Nephron (organoid): ENCODE measurements at regions not wholly inside any gene's neighbourhood (a gene's known extent, or its start where the extent isn't known, plus 50 kb on each side); places are given as distances from the start of the nearest gene placed in this dataset.

ENCODE experiments used
- H3K27ac Mint-ChIP-seq, 3 experiments: 2 replicates each; pipeline ENCODE4 v1.8.0; 2020; ENCODE audit warnings: mixed read lengths in 3 of 3, mild to moderate bottlenecking in 2 of 3, moderate library complexity in 1 of 3
- H3K27me3 Mint-ChIP-seq: 2 replicates; pipeline ENCODE4 v1.8.0; 2021; ENCODE audit warnings: low read depth, mild to moderate bottlenecking, moderate library complexity, mixed read lengths
- H3K36me3 Mint-ChIP-seq: 2 replicates; pipeline ENCODE4 v1.8.0; 2020; ENCODE audit warnings: low read depth, mixed read lengths
- H3K4me1 Mint-ChIP-seq: 2 replicates; pipeline ENCODE4 v1.8.0; 2020; ENCODE audit warnings: mixed read lengths
- H3K4me3 Mint-ChIP-seq, 3 experiments: 2 replicates each; pipeline ENCODE4 v1.8.0; 2020; ENCODE audit warnings: mild to moderate bottlenecking in 3 of 3, mixed read lengths in 3 of 3, moderate library complexity in 2 of 3
- H3K9me3 Mint-ChIP-seq: 2 replicates; pipeline ENCODE4 v1.8.0; 2020; ENCODE audit warnings: mixed read lengths
- CTCF ChIP-seq, 3 experiments: fragments of 200-600 bp; sonication (generic); IDR thresholded peaks; one replicate each; pipeline ENCODE4 v1.5.0; 2021; ENCODE audit warnings: antibody characterized with exemption in 3 of 3; ENCODE audit not compliant: unreplicated experiment in 3 of 3

GRCh38 chr14:76647697-76648298 lies 113.5 kb upstream of the VASH1 start:
- peak; percentile 73 to 86 (median 85) for TF ChIP-seq CTCF (IDR thresholded peaks at IDR 0.05; ENCODE audit: unreplicated experiment in 3 of 3)
- H3K27me3 Mint-ChIP-seq = no peaks in the 10 kb centered on the region
- no peak overlapping the region for H3K27ac Mint-ChIP-seq

GRCh38 chr14:76651410-76652055 lies 109.7 kb upstream of the VASH1 start:
- no peak for TF ChIP-seq CTCF (IDR thresholded peaks at IDR 0.05; ENCODE audit: unreplicated experiment in 3 of 3)
- Mint-ChIP-seq H3K27me3 (peaks cover 4% of the 10 kb centered on the region), H3K4me1 (peaks cover 12% of the 10 kb centered on the region), H3K27ac (peak overlapping the region in 1 of 3 experiments; percentile 61), H3K36me3 (no peaks in the 10 kb centered on the region), H3K9me3 (no peaks in the 10 kb centered on the region), H3K4me3 (no peak overlapping the region)

More at GRCh38 chr14:76647697-76648298, 113.5 kb upstream of the VASH1 start:
- H3K9me3 Mint-ChIP-seq = no peaks in the 10 kb centered on the region
- no peaks in the 10 kb centered on the region for H3K36me3 Mint-ChIP-seq
- no peak overlapping the region for H3K4me3 Mint-ChIP-seq
- H3K4me1 Mint-ChIP-seq = peaks cover 7% of the 10 kb centered on the region

GRCh38 chr14:76653875-76654572 lies 107.2 kb upstream of the VASH1 start:
- Mint-ChIP-seq H3K36me3 (no peaks in the 10 kb centered on the region), H3K27me3 (peaks cover 4% of the 10 kb centered on the region), H3K27ac (no peak overlapping the region), H3K9me3 (peaks cover 12% of the 10 kb centered on the region), H3K4me3 (no peak overlapping the region), H3K4me1 (peaks cover 12% of the 10 kb centered on the region)
- TF ChIP-seq CTCF (IDR thresholded peaks at IDR 0.05; ENCODE audit: unreplicated experiment in 3 of 3) = no peak

GRCh38 chr14:76654573-76655108 lies 106.6 kb upstream of the VASH1 start:
- peaks cover 12% of the 10 kb centered on the region for H3K4me1 Mint-ChIP-seq
- peaks cover 15% of the 10 kb centered on the region for H3K9me3 Mint-ChIP-seq
- H3K4me3 Mint-ChIP-seq = no peak overlapping the region
- peak overlapping the region in 1 of 3 experiments; percentile 18 for H3K27ac Mint-ChIP-seq
- TF ChIP-seq CTCF (IDR thresholded peaks at IDR 0.05; ENCODE audit: unreplicated experiment in 3 of 3) = no peak
- no peaks in the 10 kb centered on the region for H3K36me3 Mint-ChIP-seq
- H3K27me3 Mint-ChIP-seq = peaks cover 4% of the 10 kb centered on the region

GRCh38 chr14:76655331-76655730 lies 105.9 kb upstream of the VASH1 start:
- Mint-ChIP-seq H3K27me3 (peaks cover 4% of the 10 kb centered on the region), H3K4me3 (no peak overlapping the region), H3K27ac (peak overlapping the region in 1 of 3 experiments; percentile 17), H3K4me1 (peaks cover 12% of the 10 kb centered on the region), H3K36me3 (no peaks in the 10 kb centered on the region), H3K9me3 (peaks cover 21% of the 10 kb centered on the region)
- no peak for TF ChIP-seq CTCF (IDR thresholded peaks at IDR 0.05; ENCODE audit: unreplicated experiment in 3 of 3)
